Gastrocnemius medialis (tissue), 4 donors: ENCODE measurements at regions not wholly inside any gene's neighbourhood (a gene's known extent, or its start where the extent isn't known, plus 50 kb on each side); places are given as distances from the start of the nearest gene placed in this dataset.

Experiments used
- ATAC-seq, 2 donors: fragments of 150-250 bp; one replicate each; pipeline ENCODE4 v1.9.1; 2016
- DNase-seq, 2 donors: peaks; one replicate each; pipeline ENCODE4 v3.0.0-alpha.2; 2019
- H3K27ac ChIP-seq, 4 donors: fragments of 200-600 bp; sonication (generic); 1 replicate in 1 of 4; 2 replicates in 3 of 4; pipeline ENCODE4 v1.5.1; 2016 to 2018; ENCODE audit warnings: mild to moderate bottlenecking in 2 of 4, moderate library complexity in 1 of 4
- H3K27me3 ChIP-seq, 3 donors: fragments of 200-600 bp; sonication (generic) in 2 of 3; 1 replicate in 1 of 3; 2 replicates in 2 of 3; pipeline versions ENCODE4 v1.5.1 to v1.6.0; 2016 to 2019; ENCODE audit warnings: mild to moderate bottlenecking in 1 of 3, moderate library complexity in 1 of 3
- H3K36me3 ChIP-seq, 2 donors: fragments of 200-600 bp; sonication (generic) in 1 of 2; one replicate each; pipeline ENCODE4 v1.5.1; 2017 to 2018
- H3K4me1 ChIP-seq, 2 donors: fragments of 200-600 bp; sonication (generic) in 1 of 2; one replicate each; pipeline ENCODE4 v1.5.1; 2016 to 2017; ENCODE audit warnings: mild to moderate bottlenecking in 2 of 2
- H3K4me3 ChIP-seq, 4 donors: fragments of 200-600 bp; sonication (generic) in 3 of 4; 1 replicate in 1 of 4; 2 replicates in 3 of 4; pipeline ENCODE4 v1.5.1; 2016 to 2019; ENCODE audit warnings: mild to moderate bottlenecking in 2 of 4
- H3K9me3 ChIP-seq, 3 donors: fragments of 200-600 bp; sonication (generic) in 2 of 3; 1 replicate in 1 of 3; 2 replicates in 2 of 3; pipeline ENCODE4 v1.5.1; 2016 to 2019
- POLR2A ChIP-seq, 2 donors: fragments of 450-650 bp; IDR thresholded peaks; one replicate each; pipeline ENCODE4 v1.6.1; 2017; ENCODE audit warnings: antibody characterized with exemption in 2 of 2, mild to moderate bottlenecking in 2 of 2, moderate library complexity in 2 of 2
- in situ Hi-C, 4 donors: fragments of 200-750 bp; cut with MboI; loops; one replicate each; pipeline versions ENCODE4 v1.15.0 to v1.8.0; 2017; ENCODE audit warnings: low sequenced_read_pairs in 4 of 4
- intact Hi-C: fragments of 100-400 bp; cut with DNase I; formaldehyde crosslinking; loops from one replicate; pipeline ENCODE4 v1.15.1; 2023; ENCODE audit warnings: low total_unique reads
- TF ChIP-seq, protein P1 (sequence below), 5 experiments: fragments of 450-650 bp in 3 of 5; fragments of 200-600 bp in 2 of 5; sonication (generic) in 2 of 5; IDR thresholded peaks in 4 of 5; conservative IDR thresholded peaks in 1 of 5; 1 replicate in 4 of 5; 2 replicates in 1 of 5; pipeline ENCODE4 v1.5.1; 2016 to 2019; ENCODE audit warnings: antibody characterized with exemption in 5 of 5, mild to moderate bottlenecking in 3 of 5, moderate library complexity in 3 of 5

DNA sequence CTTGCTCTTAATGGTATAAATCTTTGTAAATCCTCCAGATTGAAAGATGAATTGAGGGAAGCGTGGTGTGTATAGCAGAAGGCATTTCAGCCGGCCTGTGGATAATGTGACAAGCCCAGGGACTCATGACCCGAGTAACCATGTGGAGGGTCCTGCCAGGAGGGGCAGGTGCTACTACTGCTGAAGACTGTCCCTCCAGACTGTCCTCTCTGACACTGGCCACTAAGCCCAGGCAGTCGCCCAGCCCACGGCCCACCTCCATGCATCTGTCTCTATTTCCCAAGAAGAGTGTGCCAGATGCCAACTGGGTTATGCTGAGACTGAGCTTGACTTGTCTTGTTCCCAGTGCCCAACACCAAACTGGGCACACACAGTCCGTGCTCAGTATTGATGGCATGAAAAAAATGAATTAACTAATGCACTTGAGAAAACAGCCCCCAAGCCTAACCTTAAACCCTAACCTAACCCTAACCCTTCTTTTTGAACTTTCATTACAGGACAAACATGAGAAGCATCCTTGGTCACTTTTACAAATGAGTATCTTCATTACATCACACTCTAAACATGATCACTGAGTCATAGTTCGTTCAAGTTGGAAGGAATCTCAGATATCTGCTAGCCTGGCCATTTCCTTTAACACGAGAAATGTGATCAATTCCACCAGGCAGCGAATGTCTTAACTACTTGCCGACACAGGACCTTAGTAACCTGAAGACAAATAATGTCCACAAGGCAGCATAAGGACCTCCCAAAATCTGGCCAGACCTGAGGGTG is 182.2 kb upstream of the RREB1 start:
- ATAC-seq (peak; percentile 56 to 59), DNase-seq (peak; percentile 86 to 97)
- H3K4me1 ChIP-seq = peaks cover 40 to 67% of the 10 kb centered on the region in 2 donors
- H3K4me3 ChIP-seq = no peak overlapping the region
- in situ Hi-C loops = loop anchor here in 2 of 4 donors (10.0 to 25.0 kb wide), 3 partner anchors 119 to 312 kb away; no protein-coding TSS in a partner anchor
- no peaks in the 10 kb centered on the region for H3K9me3 ChIP-seq
- H3K36me3 ChIP-seq = no peaks in the 10 kb centered on the region
- peak overlapping the region; percentile 92 to 97 (median 96) for H3K27ac ChIP-seq
- TF ChIP-seq POLR2A (IDR thresholded peaks at IDR 0.05) = peak in 1 of 2 donors; percentile 33
- TF ChIP-seq, protein P1, sequence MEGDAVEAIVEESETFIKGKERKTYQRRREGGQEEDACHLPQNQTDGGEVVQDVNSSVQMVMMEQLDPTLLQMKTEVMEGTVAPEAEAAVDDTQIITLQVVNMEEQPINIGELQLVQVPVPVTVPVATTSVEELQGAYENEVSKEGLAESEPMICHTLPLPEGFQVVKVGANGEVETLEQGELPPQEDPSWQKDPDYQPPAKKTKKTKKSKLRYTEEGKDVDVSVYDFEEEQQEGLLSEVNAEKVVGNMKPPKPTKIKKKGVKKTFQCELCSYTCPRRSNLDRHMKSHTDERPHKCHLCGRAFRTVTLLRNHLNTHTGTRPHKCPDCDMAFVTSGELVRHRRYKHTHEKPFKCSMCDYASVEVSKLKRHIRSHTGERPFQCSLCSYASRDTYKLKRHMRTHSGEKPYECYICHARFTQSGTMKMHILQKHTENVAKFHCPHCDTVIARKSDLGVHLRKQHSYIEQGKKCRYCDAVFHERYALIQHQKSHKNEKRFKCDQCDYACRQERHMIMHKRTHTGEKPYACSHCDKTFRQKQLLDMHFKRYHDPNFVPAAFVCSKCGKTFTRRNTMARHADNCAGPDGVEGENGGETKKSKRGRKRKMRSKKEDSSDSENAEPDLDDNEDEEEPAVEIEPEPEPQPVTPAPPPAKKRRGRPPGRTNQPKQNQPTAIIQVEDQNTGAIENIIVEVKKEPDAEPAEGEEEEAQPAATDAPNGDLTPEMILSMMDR (IDR thresholded peaks at IDR 0.05 in 4 of 5, conservative IDR thresholded peaks at IDR 0.05 in 1 of 5) = no peak
- intact Hi-C loops = loop anchor here (2.0 to 5.0 kb wide), 8 partner anchors 49 to 312 kb away; partner anchors contain the start of gene RREB1
- H3K27me3 ChIP-seq = no peaks in the 10 kb centered on the region

DNA sequence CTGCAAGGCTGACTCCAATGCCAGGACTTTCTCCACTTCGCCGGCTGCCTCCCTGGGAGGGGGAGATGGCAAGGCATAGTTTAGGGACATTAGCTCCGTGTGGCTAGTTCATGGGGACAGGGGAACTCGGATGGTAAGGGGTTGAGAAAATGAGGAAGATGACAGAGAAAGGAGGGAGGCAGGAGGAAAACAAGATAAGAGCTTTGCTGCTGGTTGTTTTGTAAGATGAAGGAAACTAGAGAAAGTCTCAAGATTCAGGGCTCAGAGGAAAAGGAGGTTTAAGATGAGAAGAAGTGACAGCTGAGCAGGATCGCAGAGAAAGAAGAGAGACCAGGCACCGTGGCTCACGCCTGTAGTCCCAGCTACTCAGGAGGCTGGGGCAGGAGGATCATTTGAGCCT is 180.9 kb upstream of the RREB1 start:
- peak overlapping the region in 1 of 4 donors; percentile 46 for H3K4me3 ChIP-seq
- H3K9me3 ChIP-seq = no peaks in the 10 kb centered on the region
- no peaks in the 10 kb centered on the region for H3K27me3 ChIP-seq
- H3K27ac ChIP-seq = peak overlapping the region; percentile 92 to 97 (median 96)
- in situ Hi-C loops (loop anchor here in 2 of 4 donors (10.0 to 25.0 kb wide), 3 partner anchors 118 to 310 kb away; no protein-coding TSS in a partner anchor), intact Hi-C loops (loop anchor here (1.0 to 5.0 kb wide), 9 partner anchors 35 to 310 kb away; partner anchors contain the start of gene RREB1)
- TF ChIP-seq POLR2A (IDR thresholded peaks at IDR 0.05) = no peak
- TF ChIP-seq, protein P1 (IDR thresholded peaks at IDR 0.05 in 4 of 5, conservative IDR thresholded peaks at IDR 0.05 in 1 of 5) = no peak
- DNase-seq (peak in 1 of 2 donors; percentile 39), ATAC-seq (no peak)
- H3K36me3 ChIP-seq = no peaks in the 10 kb centered on the region
- peaks cover 32 to 57% of the 10 kb centered on the region in 2 donors for H3K4me1 ChIP-seq

DNA sequence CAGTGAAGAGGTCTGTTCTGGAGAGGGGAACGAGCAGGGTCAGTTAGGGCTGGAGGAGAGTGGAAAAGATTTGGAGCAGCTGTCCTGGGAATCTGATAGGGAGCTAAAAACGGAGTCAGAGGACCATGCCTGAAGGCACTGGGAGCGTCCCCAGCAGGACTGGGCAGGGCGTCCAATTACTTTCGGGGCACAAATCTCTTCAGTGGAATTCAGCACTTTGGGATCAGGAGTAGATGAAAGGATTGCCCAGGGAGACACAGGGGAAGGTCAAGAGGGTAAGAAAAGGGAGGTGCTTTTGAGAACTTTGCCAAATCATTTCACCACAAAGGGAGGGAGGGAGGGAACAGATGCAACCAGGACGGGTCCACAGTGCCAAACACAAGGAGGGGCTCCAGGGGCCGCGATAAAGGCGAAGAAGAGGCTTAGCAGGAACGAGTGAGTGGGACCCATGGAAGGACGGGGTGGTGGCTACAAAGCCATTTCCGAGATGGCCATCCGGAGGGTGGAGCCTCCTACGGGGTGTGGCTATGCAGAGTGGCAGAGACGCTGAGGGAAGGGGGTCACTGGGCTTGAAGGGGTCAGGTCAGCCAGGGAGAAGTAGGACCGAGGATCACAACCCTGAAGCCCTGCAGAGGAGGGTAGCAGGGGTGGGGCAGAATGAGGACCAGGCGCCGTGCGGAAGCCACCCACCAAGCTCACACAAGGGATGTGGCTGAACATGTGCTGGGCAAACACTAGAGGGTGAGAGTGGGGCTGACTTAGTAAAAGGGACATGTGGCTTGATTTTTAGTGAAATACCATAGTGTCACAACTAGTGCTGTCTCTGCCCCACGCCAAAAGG is 180.0 kb upstream of the RREB1 start:
- peak overlapping the region; percentile 92 to 97 (median 96) for H3K27ac ChIP-seq
- H3K4me3 ChIP-seq = peak overlapping the region; percentile 35 to 53 (median 47)
- H3K27me3 ChIP-seq = no peaks in the 10 kb centered on the region
- DNase-seq (peak; percentile 73 to 90), ATAC-seq (peak; percentile 76 to 79)
- H3K9me3 ChIP-seq = no peaks in the 10 kb centered on the region
- intact Hi-C loops = loop anchor here (1.0 to 5.0 kb wide), 9 partner anchors 35 to 310 kb away; partner anchors contain the start of gene RREB1
- no peaks in the 10 kb centered on the region for H3K36me3 ChIP-seq
- H3K4me1 ChIP-seq = peaks cover 32 to 57% of the 10 kb centered on the region in 2 donors
- in situ Hi-C loops = loop anchor here in 2 of 4 donors (10.0 to 25.0 kb wide), 3 partner anchors 117 to 310 kb away; no protein-coding TSS in a partner anchor
- TF ChIP-seq, protein P1 (IDR thresholded peaks at IDR 0.05 in 4 of 5, conservative IDR thresholded peaks at IDR 0.05 in 1 of 5) = peak in 4 of 5 experiments; percentile 23 to 52 (median 44)
- TF ChIP-seq POLR2A (IDR thresholded peaks at IDR 0.05) = peak; percentile 31 to 39

DNA sequence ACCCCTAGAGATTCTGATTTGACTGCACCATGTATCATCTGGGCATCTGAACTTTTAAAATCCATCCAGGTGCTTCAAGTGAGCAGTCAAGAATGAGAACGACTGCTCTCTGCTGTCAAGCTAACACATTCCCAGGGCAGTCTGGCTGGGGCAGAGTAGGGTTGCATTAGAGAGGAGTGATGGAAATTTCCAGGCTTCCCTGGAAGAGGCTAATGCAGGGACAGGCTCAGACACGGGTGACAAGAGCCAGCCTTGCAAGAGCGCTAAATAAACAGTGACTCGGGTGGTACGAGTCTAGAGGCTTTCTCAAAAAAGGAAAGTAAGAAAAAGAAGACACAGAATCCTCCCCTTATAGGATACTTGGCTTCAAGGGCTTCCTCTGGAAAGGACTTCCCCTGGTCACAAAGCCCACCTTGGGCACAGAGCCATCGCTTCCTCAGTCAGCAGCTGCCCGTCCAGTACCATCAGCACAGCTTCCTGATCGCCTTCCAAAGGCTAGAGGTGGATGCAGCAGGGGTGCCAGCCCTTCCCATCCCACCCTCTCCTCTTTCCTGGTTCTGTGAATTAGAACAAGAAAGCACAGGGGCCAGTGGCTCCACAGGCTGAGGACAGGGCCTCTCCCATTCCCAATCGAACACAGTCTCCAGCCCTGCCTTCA is 177.4 kb upstream of the RREB1 start:
- TF ChIP-seq, protein P1 (IDR thresholded peaks at IDR 0.05 in 4 of 5, conservative IDR thresholded peaks at IDR 0.05 in 1 of 5) = no peak
- TF ChIP-seq POLR2A (IDR thresholded peaks at IDR 0.05) = no peak
- DNase-seq (peak in 1 of 2 donors; percentile 59), ATAC-seq (peak in 1 of 2 donors; percentile 6)
- Histone ChIP-seq H3K4me3 (no peak overlapping the region), H3K36me3 (no peaks in the 10 kb centered on the region), H3K9me3 (no peaks in the 10 kb centered on the region), H3K27ac (peak overlapping the region; percentile 39 to 96 (median 94)), H3K4me1 (peaks cover 20 to 34% of the 10 kb centered on the region in 2 donors), H3K27me3 (no peaks in the 10 kb centered on the region)
- in situ Hi-C loops = loop anchor here in 2 of 4 donors (25.0 kb wide), 2 partner anchors 193 to 307 kb away; no protein-coding TSS in a partner anchor
- intact Hi-C loops = no loop called here
